GM23338 (cell line): ENCODE measurements at regions not wholly inside any gene's neighbourhood (a gene's known extent, or its start where the extent isn't known, plus 50 kb on each side); places are given as distances from the start of the nearest gene placed in this dataset.

ENCODE experiments used
- ATAC-seq: fragments of 200-7000 bp; cut with Tn5 transposase; 3 replicates; pipeline ENCODE4 v1.9.1; 2020
- DNase-seq: peaks from one replicate; pipeline ENCODE4 v3.0.0-alpha.2; 2015; ENCODE audit warnings: low spot score
- H2AFZ ChIP-seq: fragments of 200-600 bp; sonication (generic); 2 replicates; pipeline ENCODE4 v1.8.0; 2016; ENCODE audit warnings: antibody characterized with exemption, mild to moderate bottlenecking, moderate library complexity
- H3F3A ChIP-seq: fragments of 200-600 bp; sonication (generic); replicated peaks from 2 replicates; pipeline ENCODE4 v1.8.0; 2017; ENCODE audit warnings: antibody characterized with exemption, mixed run types, low read depth
- H3K27ac ChIP-seq: fragments of 200-600 bp; sonication (generic); 2 replicates; pipeline ENCODE4 v1.6.1; 2016; ENCODE audit warnings: low read depth
- H3K27me3 ChIP-seq: fragments of 200-600 bp; sonication (generic); 2 replicates; pipeline ENCODE4 v1.8.0; 2016; ENCODE audit warnings: mild to moderate bottlenecking, mixed run types, moderate library complexity; ENCODE audit not compliant: insufficient read depth
- H3K36me3 ChIP-seq: fragments of 200-600 bp; sonication (generic); 2 replicates; pipeline ENCODE4 v1.8.0; 2016; ENCODE audit warnings: mild to moderate bottlenecking; ENCODE audit not compliant: insufficient read depth
- H3K4me1 ChIP-seq: fragments of 200-600 bp; sonication (generic); 2 replicates; pipeline ENCODE4 v1.8.0; 2016; ENCODE audit warnings: mild to moderate bottlenecking, moderate library complexity; ENCODE audit not compliant: insufficient read depth
- H3K4me2 ChIP-seq: fragments of 200-600 bp; sonication (generic); 2 replicates; pipeline ENCODE4 v1.7.1; 2017; ENCODE audit warnings: mixed run types
- H3K4me3 ChIP-seq: fragments of 200-600 bp; sonication (generic); 2 replicates; pipeline ENCODE4 v1.6.1; 2016; ENCODE audit warnings: mixed run types
- H3K79me2 ChIP-seq: fragments of 200-600 bp; sonication (generic); replicated peaks from 2 replicates; pipeline ENCODE4 v1.8.0; 2017; ENCODE audit warnings: mild to moderate bottlenecking; ENCODE audit not compliant: insufficient read depth
- H3K9me2 ChIP-seq: fragments of 200-600 bp; sonication (generic); 2 replicates; pipeline ENCODE4 v1.8.0; 2017; ENCODE audit not compliant: insufficient read depth
- H4K20me1 ChIP-seq: fragments of 200-600 bp; sonication (generic); replicated peaks from 2 replicates; pipeline ENCODE4 v1.8.0; 2017; ENCODE audit warnings: mild to moderate bottlenecking; ENCODE audit not compliant: insufficient read depth
- H3K27ac Mint-ChIP-seq: 2 replicates; pipeline ENCODE4 v1.8.0; 2020; ENCODE audit warnings: inconsistent platforms, mild to moderate bottlenecking, moderate library complexity, mixed read lengths
- H3K27me3 Mint-ChIP-seq: 3 replicates; pipeline ENCODE4 v1.8.0; 2022; ENCODE audit warnings: low read depth, mild to moderate bottlenecking, moderate library complexity, mixed read lengths, inconsistent platforms; ENCODE audit not compliant: insufficient read depth, poor library complexity
- H3K36me3 Mint-ChIP-seq: 3 replicates; pipeline ENCODE4 v1.8.0; 2021; ENCODE audit warnings: low read depth, mild to moderate bottlenecking, inconsistent platforms, moderate library complexity, mixed read lengths
- H3K4me1 Mint-ChIP-seq: 3 replicates; pipeline ENCODE4 v1.8.0; 2020; ENCODE audit warnings: mild to moderate bottlenecking, inconsistent platforms, mixed read lengths
- H3K4me3 Mint-ChIP-seq: 3 replicates; pipeline ENCODE4 v1.8.0; 2021; ENCODE audit warnings: moderate library complexity, mild to moderate bottlenecking, inconsistent platforms, mixed read lengths
- H3K9me3 Mint-ChIP-seq: 3 replicates; pipeline ENCODE4 v1.8.0; 2020; ENCODE audit warnings: moderate library complexity, mild to moderate bottlenecking, inconsistent platforms, mixed read lengths
- EZH2phosphoT487 ChIP-seq: fragments of 200-600 bp; sonication (generic); IDR thresholded peaks from one replicate; pipeline ENCODE4 v1.8.1; 2018; ENCODE audit warnings: antibody characterized with exemption; ENCODE audit not compliant: unreplicated experiment
- NANOG ChIP-seq: IDR thresholded peaks from 2 replicates; pipeline ENCODE4 v1.6.1; 2016; ENCODE audit warnings: antibody characterized with exemption, borderline replicate concordance
- POLR2AphosphoS5 ChIP-seq: IDR thresholded peaks from 2 replicates; pipeline ENCODE4 v1.6.1; 2016; ENCODE audit warnings: antibody characterized with exemption, low read depth
- STAT1 ChIP-seq: IDR thresholded peaks from one replicate; pipeline ENCODE4 v1.6.1; 2016; ENCODE audit warnings: antibody characterized with exemption; ENCODE audit not compliant: unreplicated experiment
- ZNF114 ChIP-seq: fragments of 250-450 bp; sonication (Bioruptor Pico); IDR thresholded peaks from 2 replicates; pipeline ENCODE4 v1.5.0; 2020; ENCODE audit warnings: mild to moderate bottlenecking, moderate library complexity
- TF ChIP-seq, protein P1 (sequence below): IDR thresholded peaks from 2 replicates; pipeline ENCODE4 v1.6.1; 2016; ENCODE audit warnings: antibody characterized with exemption
- TF ChIP-seq, protein P2 (sequence below), 2 experiments: fragments of 200-600 bp in 1 of 2; sonication (generic) in 1 of 2; conservative IDR thresholded peaks; 2 replicates each; pipeline versions ENCODE4 v1.5.1 to v1.6.1; 2016 to 2017; ENCODE audit warnings: antibody characterized with exemption in 2 of 2, low read depth in 2 of 2, mild to moderate bottlenecking in 2 of 2, moderate library complexity in 1 of 2
- TF ChIP-seq, protein P3 (sequence below): IDR thresholded peaks from one replicate; pipeline ENCODE4 v1.6.1; 2018; ENCODE audit warnings: antibody characterized with exemption; ENCODE audit not compliant: unreplicated experiment

DNA sequence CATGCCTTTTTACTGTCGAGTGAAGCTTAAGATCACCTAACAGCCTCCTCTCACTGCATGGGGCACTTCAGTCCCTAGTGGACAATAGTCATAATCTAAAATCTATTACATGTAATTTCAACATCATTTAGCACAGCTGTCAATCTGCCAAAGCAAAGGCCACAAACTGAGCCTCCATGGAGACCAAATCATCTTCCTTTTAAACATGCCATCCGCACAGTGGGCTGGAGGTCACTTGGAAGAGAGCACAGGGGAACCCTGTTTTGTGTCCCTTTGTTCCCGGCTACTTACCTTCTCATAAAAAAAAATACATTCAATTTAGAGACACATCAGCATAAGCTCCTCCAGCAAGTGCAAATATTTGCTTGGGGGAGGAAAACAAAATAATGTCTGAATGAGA, 167.3 kb downstream of the SQOR start:
- TF ChIP-seq, protein P1, sequence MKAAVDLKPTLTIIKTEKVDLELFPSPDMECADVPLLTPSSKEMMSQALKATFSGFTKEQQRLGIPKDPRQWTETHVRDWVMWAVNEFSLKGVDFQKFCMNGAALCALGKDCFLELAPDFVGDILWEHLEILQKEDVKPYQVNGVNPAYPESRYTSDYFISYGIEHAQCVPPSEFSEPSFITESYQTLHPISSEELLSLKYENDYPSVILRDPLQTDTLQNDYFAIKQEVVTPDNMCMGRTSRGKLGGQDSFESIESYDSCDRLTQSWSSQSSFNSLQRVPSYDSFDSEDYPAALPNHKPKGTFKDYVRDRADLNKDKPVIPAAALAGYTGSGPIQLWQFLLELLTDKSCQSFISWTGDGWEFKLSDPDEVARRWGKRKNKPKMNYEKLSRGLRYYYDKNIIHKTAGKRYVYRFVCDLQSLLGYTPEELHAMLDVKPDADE = no peak
- no peak for TF ChIP-seq EZH2phosphoT487
- TF ChIP-seq POLR2AphosphoS5 = no peak
- TF ChIP-seq STAT1 = no peak
- no peak for TF ChIP-seq NANOG
- Mint-ChIP-seq H3K36me3 (peaks cover 10% of the 10 kb centered on the region; the same call in 1 of the 3 replicates), H3K4me1 (no peaks in the 10 kb centered on the region), H3K27ac (no peak overlapping the region), H3K27me3 (peaks cover 4% of the 10 kb centered on the region), H3K4me3 (no peak overlapping the region), H3K9me3 (peaks cover 81% of the 10 kb centered on the region)
- Histone ChIP-seq H3K27ac (no peak overlapping the region), H3K4me2 (no peak overlapping the region), H3K36me3 (no peaks in the 10 kb centered on the region), H3K4me3 (no peak overlapping the region), H4K20me1 (no peaks in the 10 kb centered on the region), H3K27me3 (no peaks in the 10 kb centered on the region), H3K9me2 (no peaks in the 10 kb centered on the region; the same call in 1 of the 2 replicates), H3F3A (no peaks in the 10 kb centered on the region), H3K4me1 (no peaks in the 10 kb centered on the region), H2AFZ (no peak overlapping the region), H3K79me2 (no peaks in the 10 kb centered on the region)
- DNase-seq (no peak), ATAC-seq (no peak)

DNA sequence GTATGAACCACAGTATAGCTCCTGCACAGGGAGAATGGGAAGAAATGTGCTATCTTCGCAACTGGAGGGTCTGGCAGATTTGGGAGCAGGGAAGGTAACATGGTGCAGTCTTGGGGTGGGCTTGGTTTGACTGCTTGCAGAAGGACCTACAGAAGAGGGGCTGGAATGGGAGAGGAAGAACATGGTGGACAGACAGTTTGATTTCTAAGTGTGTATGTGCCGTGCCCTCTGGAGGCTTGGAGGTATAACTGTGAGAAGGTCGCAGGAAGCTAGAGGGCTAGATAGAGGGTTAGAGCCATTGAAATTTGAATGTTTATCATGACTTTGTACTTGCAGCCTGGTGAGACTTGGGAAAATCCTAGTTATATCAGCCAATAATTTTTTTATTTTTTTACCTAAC, 169.2 kb downstream of the SQOR start:
- H3K27ac ChIP-seq = no peak overlapping the region
- Mint-ChIP-seq H3K27me3 (peaks cover 4% of the 10 kb centered on the region), H3K4me3 (no peak overlapping the region), H3K4me1 (no peaks in the 10 kb centered on the region), H3K9me3 (peaks cover 82% of the 10 kb centered on the region), H3K36me3 (peaks cover 7% of the 10 kb centered on the region; the same call in 2 of the 3 replicates), H3K27ac (no peak overlapping the region)
- no peak overlapping the region for H3K4me3 ChIP-seq
- H3K9me2 ChIP-seq = peaks cover 7% of the 10 kb centered on the region
- no peak overlapping the region for H3K4me2 ChIP-seq
- H3K27me3 ChIP-seq = no peaks in the 10 kb centered on the region
- H4K20me1 ChIP-seq = no peaks in the 10 kb centered on the region
- no peaks in the 10 kb centered on the region for H3K4me1 ChIP-seq
- H3F3A ChIP-seq = no peaks in the 10 kb centered on the region
- no peaks in the 10 kb centered on the region for H3K36me3 ChIP-seq
- DNase-seq = no peak
- no peaks in the 10 kb centered on the region for H3K79me2 ChIP-seq
- H2AFZ ChIP-seq = no peak overlapping the region
- no peak for ATAC-seq
- TF ChIP-seq STAT1 (no peak), ZNF114 (CRISPR knock-in tag) (no peak), EZH2phosphoT487 (no peak)
- TF ChIP-seq, protein P2, sequence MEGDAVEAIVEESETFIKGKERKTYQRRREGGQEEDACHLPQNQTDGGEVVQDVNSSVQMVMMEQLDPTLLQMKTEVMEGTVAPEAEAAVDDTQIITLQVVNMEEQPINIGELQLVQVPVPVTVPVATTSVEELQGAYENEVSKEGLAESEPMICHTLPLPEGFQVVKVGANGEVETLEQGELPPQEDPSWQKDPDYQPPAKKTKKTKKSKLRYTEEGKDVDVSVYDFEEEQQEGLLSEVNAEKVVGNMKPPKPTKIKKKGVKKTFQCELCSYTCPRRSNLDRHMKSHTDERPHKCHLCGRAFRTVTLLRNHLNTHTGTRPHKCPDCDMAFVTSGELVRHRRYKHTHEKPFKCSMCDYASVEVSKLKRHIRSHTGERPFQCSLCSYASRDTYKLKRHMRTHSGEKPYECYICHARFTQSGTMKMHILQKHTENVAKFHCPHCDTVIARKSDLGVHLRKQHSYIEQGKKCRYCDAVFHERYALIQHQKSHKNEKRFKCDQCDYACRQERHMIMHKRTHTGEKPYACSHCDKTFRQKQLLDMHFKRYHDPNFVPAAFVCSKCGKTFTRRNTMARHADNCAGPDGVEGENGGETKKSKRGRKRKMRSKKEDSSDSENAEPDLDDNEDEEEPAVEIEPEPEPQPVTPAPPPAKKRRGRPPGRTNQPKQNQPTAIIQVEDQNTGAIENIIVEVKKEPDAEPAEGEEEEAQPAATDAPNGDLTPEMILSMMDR (conservative IDR thresholded peaks at IDR 0.05; ENCODE audit: low read depth in 2 of 2) = no peak
- TF ChIP-seq, protein P3, sequence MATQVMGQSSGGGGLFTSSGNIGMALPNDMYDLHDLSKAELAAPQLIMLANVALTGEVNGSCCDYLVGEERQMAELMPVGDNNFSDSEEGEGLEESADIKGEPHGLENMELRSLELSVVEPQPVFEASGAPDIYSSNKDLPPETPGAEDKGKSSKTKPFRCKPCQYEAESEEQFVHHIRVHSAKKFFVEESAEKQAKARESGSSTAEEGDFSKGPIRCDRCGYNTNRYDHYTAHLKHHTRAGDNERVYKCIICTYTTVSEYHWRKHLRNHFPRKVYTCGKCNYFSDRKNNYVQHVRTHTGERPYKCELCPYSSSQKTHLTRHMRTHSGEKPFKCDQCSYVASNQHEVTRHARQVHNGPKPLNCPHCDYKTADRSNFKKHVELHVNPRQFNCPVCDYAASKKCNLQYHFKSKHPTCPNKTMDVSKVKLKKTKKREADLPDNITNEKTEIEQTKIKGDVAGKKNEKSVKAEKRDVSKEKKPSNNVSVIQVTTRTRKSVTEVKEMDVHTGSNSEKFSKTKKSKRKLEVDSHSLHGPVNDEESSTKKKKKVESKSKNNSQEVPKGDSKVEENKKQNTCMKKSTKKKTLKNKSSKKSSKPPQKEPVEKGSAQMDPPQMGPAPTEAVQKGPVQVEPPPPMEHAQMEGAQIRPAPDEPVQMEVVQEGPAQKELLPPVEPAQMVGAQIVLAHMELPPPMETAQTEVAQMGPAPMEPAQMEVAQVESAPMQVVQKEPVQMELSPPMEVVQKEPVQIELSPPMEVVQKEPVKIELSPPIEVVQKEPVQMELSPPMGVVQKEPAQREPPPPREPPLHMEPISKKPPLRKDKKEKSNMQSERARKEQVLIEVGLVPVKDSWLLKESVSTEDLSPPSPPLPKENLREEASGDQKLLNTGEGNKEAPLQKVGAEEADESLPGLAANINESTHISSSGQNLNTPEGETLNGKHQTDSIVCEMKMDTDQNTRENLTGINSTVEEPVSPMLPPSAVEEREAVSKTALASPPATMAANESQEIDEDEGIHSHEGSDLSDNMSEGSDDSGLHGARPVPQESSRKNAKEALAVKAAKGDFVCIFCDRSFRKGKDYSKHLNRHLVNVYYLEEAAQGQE = no peak
- TF ChIP-seq, protein P1 = no peak
